H7 (cell line): ENCODE measurements at regions not wholly inside any gene's neighbourhood (a gene's known extent, or its start where the extent isn't known, plus 50 kb on each side); places are given as distances from the start of the nearest gene placed in this dataset.

ENCODE experiments used
- DNase-seq: peaks from one replicate; pipeline ENCODE4 v3.0.0; 2012
- H3K27me3 ChIP-seq: 2 replicates; pipeline ENCODE4 v1.6.0; 2011; ENCODE audit warnings: mild to moderate bottlenecking, low read length; ENCODE audit not compliant: control insufficient read depth, insufficient read depth
- H3K36me3 ChIP-seq: replicated peaks from 2 replicates; pipeline ENCODE4 v1.5.1; 2011; ENCODE audit warnings: low read length; ENCODE audit not compliant: control insufficient read depth, insufficient read depth
- H3K4me3 ChIP-seq: 2 replicates; pipeline ENCODE4 v1.5.1; 2011; ENCODE audit warnings: low read depth, mild to moderate bottlenecking, control low read depth, low read length, moderate library complexity; ENCODE audit not compliant: insufficient read depth

- no peak overlapping the region for H3K4me3 ChIP-seq
- DNase-seq = no peak
- peaks cover 2% of the 10 kb centered on the region; the same call in 1 of the 2 replicates for H3K27me3 ChIP-seq
- H3K36me3 ChIP-seq = no peaks in the 10 kb centered on the region
Observed at GRCh38 chr14:26204366-26204727, 393.5 kb downstream of the NOVA1 start.

GRCh38 chr14:26200687-26201086 lies 397.1 kb downstream of the NOVA1 start:
- no peak for DNase-seq
- H3K27me3 ChIP-seq = peaks cover 2% of the 10 kb centered on the region; the same call in 1 of the 2 replicates
- no peaks in the 10 kb centered on the region for H3K36me3 ChIP-seq
- H3K4me3 ChIP-seq = no peak overlapping the region

GRCh38 chr14:26199590-26200370 lies 398.1 kb downstream of the NOVA1 start:
- H3K27me3 ChIP-seq = peaks cover 2% of the 10 kb centered on the region; the same call in 1 of the 2 replicates
- no peak overlapping the region for H3K4me3 ChIP-seq
- H3K36me3 ChIP-seq = no peaks in the 10 kb centered on the region
- DNase-seq = no peak

GRCh38 chr14:26199096-26199495 lies 398.7 kb downstream of the NOVA1 start:
- Histone ChIP-seq H3K36me3 (no peaks in the 10 kb centered on the region), H3K27me3 (peaks cover 2% of the 10 kb centered on the region; the same call in 1 of the 2 replicates), H3K4me3 (no peak overlapping the region)
- DNase-seq = no peak

GRCh38 chr14:26194816-26195215 lies 403.0 kb downstream of the NOVA1 start:
- Histone ChIP-seq H3K27me3 (no peaks in the 10 kb centered on the region), H3K36me3 (no peaks in the 10 kb centered on the region), H3K4me3 (no peak overlapping the region)
- DNase-seq = no peak

- Histone ChIP-seq H3K27me3 (no peaks in the 10 kb centered on the region), H3K36me3 (no peaks in the 10 kb centered on the region), H3K4me3 (no peak overlapping the region)
- no peak for DNase-seq
Observed at GRCh38 chr14:26191671-26192070, 406.2 kb downstream of the NOVA1 start.

- Histone ChIP-seq H3K4me3 (no peak overlapping the region), H3K27me3 (no peaks in the 10 kb centered on the region), H3K36me3 (no peaks in the 10 kb centered on the region)
- DNase-seq = no peak
Observed at GRCh38 chr14:26191123-26191522, 406.7 kb downstream of the NOVA1 start.

GRCh38 chr14:26190646-26191045 lies 407.2 kb downstream of the NOVA1 start:
- Histone ChIP-seq H3K36me3 (no peaks in the 10 kb centered on the region), H3K27me3 (no peaks in the 10 kb centered on the region), H3K4me3 (no peak overlapping the region)
- no peak for DNase-seq

GRCh38 chr14:26187996-26188620 lies 409.7 kb downstream of the NOVA1 start:
- DNase-seq = no peak
- Histone ChIP-seq H3K4me3 (no peak overlapping the region), H3K36me3 (no peaks in the 10 kb centered on the region), H3K27me3 (no peaks in the 10 kb centered on the region)

GRCh38 chr14:26180221-26180620 lies 417.6 kb downstream of the NOVA1 start:
- no peaks in the 10 kb centered on the region for H3K27me3 ChIP-seq
- no peaks in the 10 kb centered on the region for H3K36me3 ChIP-seq
- no peak for DNase-seq
- no peak overlapping the region for H3K4me3 ChIP-seq

- no peaks in the 10 kb centered on the region for H3K27me3 ChIP-seq
- H3K36me3 ChIP-seq = no peaks in the 10 kb centered on the region
- DNase-seq = no peak
- no peak overlapping the region for H3K4me3 ChIP-seq
Observed at GRCh38 chr14:26175658-26176057, 422.2 kb downstream of the NOVA1 start.

GRCh38 chr14:26174395-26174794 lies 423.4 kb downstream of the NOVA1 start:
- H3K36me3 ChIP-seq = no peaks in the 10 kb centered on the region
- no peak for DNase-seq
- H3K4me3 ChIP-seq = no peak overlapping the region
- H3K27me3 ChIP-seq = no peaks in the 10 kb centered on the region

- H3K36me3 ChIP-seq = no peaks in the 10 kb centered on the region
- H3K27me3 ChIP-seq = no peaks in the 10 kb centered on the region
- no peak for DNase-seq
- H3K4me3 ChIP-seq = no peak overlapping the region
Observed at GRCh38 chr14:26173581-26174110, 424.2 kb downstream of the NOVA1 start.

- Histone ChIP-seq H3K36me3 (no peaks in the 10 kb centered on the region), H3K4me3 (no peak overlapping the region), H3K27me3 (no peaks in the 10 kb centered on the region)
- DNase-seq = no peak
Observed at GRCh38 chr14:26172396-26172795, 425.4 kb downstream of the NOVA1 start.

- H3K27me3 ChIP-seq = no peaks in the 10 kb centered on the region
- no peaks in the 10 kb centered on the region for H3K36me3 ChIP-seq
- no peak overlapping the region for H3K4me3 ChIP-seq
Observed at GRCh38 chr14:26170885-26171284, 426.9 kb downstream of the NOVA1 start.

More at GRCh38 chr14:26170885-26171284, 426.9 kb downstream of the NOVA1 start:
- no peak for DNase-seq
